HL-60 (cell line): ENCODE measurements at regions not wholly inside any gene's neighbourhood (a gene's known extent, or its start where the extent isn't known, plus 50 kb on each side); places are given as distances from the start of the nearest gene placed in this dataset.

Experiments
- CTCF ChIP-seq: IDR thresholded peaks from one replicate; pipeline ENCODE4 v1.5.1; 2011; ENCODE audit warnings: low read length, control low read depth, inconsistent platforms; ENCODE audit not compliant: insufficient read depth
- GABPA ChIP-seq: IDR thresholded peaks from 2 replicates; pipeline ENCODE4 v1.6.1; 2012; ENCODE audit warnings: low read depth
- POLR2AphosphoS5 ChIP-seq: IDR thresholded peaks from 2 replicates; pipeline ENCODE4 v1.6.1; 2012; ENCODE audit warnings: low read depth
- TF ChIP-seq, protein P1 (sequence below): IDR thresholded peaks from 2 replicates; pipeline ENCODE4 v1.6.1; 2012; ENCODE audit warnings: low read depth; ENCODE audit not compliant: insufficient replicate concordance

DNA sequence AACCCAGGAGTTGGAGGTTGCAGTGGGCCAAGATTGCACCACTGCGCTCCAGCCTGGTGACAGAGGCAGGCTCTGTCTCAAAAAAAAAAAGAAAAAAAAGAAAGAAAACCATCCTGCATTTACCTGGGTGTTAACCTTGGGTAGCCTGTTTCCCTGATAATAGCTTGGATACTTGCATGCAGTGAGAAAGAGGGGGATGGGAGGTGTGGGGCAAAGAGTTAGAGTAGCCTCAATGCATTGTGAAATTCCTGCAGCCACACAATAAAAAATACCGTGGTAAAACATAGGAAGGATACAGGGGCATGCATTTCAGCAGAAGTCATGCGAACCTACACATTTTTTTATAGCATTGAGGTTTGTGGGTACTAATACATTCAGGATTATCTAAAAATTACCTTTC lies 76.6 kb upstream of the ZNF516 start:
- no peak for TF ChIP-seq CTCF
- no peak for TF ChIP-seq GABPA
- TF ChIP-seq, protein P1, sequence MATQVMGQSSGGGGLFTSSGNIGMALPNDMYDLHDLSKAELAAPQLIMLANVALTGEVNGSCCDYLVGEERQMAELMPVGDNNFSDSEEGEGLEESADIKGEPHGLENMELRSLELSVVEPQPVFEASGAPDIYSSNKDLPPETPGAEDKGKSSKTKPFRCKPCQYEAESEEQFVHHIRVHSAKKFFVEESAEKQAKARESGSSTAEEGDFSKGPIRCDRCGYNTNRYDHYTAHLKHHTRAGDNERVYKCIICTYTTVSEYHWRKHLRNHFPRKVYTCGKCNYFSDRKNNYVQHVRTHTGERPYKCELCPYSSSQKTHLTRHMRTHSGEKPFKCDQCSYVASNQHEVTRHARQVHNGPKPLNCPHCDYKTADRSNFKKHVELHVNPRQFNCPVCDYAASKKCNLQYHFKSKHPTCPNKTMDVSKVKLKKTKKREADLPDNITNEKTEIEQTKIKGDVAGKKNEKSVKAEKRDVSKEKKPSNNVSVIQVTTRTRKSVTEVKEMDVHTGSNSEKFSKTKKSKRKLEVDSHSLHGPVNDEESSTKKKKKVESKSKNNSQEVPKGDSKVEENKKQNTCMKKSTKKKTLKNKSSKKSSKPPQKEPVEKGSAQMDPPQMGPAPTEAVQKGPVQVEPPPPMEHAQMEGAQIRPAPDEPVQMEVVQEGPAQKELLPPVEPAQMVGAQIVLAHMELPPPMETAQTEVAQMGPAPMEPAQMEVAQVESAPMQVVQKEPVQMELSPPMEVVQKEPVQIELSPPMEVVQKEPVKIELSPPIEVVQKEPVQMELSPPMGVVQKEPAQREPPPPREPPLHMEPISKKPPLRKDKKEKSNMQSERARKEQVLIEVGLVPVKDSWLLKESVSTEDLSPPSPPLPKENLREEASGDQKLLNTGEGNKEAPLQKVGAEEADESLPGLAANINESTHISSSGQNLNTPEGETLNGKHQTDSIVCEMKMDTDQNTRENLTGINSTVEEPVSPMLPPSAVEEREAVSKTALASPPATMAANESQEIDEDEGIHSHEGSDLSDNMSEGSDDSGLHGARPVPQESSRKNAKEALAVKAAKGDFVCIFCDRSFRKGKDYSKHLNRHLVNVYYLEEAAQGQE: no peak
- TF ChIP-seq POLR2AphosphoS5: no peak
